ENCODE measurements at regions not wholly inside any gene's neighbourhood (a gene's known extent, or its start where the extent isn't known, plus 50 kb on each side); places are given as distances from the start of the nearest gene placed in this dataset.
"Not testable (repeated sequence)": the region's sequence is repeated elsewhere in the genome, so short reads cannot be mapped to it uniquely, and the experiment has no call there.

DNA sequence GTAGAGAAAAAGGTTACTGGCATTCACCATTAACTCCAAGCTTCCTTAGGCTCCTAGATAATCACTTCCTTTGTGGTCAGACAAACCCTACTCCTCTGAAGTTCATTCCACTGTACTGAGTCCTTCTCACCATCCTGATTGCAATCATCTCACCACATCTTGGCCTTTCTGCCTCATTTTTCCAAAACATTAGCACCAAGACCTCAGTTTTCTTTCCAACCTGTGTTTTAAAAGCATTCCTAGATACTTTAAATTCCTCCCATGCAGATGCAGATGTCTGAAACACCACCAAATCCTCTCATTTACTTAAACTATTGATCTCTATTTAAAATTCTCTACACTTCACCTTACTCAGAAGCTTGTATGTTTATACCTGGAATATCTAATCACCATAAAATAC is 961.3 kb upstream of the CTNND2 start:
- no peak for DNase-seq

DNA sequence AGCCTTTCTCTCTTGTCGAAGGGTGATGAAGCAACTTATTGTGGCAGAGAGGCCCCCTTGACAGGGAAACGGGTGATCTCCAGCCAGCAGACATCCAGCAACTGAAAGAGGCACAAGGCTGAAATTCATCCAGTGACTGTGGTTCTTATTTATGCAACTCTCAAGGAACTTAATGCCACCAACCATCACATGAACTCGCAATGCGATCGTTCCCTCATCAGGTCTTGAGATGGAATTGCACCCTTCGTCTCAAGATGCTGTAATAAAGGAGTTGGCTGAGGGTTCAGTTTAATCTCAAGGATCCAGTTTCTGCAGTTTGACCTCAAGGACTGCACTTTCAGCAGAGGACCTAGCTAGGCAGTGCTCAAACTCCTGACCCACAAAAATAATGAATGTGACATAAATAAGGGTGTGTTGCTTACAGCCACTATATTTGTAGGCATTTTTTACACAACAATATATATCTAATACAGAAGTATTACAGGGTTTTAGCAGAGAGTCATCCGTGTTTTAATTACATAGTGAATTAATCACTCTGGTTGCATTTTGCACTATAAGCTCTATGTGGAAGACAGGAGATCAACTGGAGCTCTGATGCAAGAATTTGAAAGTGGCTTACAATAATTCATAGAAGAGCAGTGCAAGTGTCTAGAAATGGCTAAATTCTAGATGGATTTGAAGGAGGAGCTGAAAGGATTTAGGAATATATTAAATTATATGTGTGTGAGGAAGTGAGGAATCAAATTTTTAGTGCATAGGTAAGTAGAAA is 957.8 kb upstream of the CTNND2 start:
- no peak for DNase-seq

- DNase-seq, result not testable (repeated sequence)
These were observed 951.9 kb upstream of the CTNND2 start for GRCh38 chr5:12856105-12856504.

DNA sequence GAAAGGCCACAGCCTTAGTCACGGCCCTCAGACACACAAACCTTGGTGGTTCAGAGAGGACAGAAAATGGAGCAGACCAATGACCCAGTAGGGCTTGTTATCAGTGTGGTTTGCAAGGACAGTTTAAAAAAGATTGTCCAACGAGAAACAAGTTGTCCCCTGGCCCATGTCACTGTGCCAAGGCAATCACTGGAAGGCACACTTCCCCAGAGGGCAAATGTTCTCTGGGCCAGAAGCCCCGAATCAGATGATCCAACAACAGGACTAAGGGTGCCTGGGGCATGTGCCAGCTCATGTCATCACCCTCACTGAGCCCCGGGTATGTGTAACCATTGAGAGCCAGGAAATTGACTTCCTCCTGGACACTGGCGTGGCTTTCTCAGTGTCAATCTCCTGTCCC is 950.1 kb upstream of the CTNND2 start:
- DNase-seq, result no peak

DNA sequence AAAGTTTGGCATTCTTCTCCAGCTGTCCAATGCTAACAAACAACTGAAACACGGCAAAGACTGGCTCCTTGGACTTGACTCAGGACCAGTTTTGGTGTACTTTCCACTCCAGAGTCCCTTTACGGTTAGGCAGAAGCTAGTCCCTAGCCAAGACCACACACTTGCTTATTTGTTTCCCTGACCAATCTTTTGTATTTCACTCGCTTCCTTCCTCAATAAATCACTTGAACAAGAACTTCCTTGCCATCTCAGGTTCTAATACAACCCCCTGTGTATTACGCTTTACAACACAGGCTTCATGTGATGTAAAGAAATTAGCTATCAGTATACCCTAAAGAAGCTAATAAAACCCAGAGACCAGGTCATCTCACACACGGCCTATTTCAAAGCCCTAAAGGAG is 947.5 kb upstream of the CTNND2 start:
- no peak for DNase-seq

DNA sequence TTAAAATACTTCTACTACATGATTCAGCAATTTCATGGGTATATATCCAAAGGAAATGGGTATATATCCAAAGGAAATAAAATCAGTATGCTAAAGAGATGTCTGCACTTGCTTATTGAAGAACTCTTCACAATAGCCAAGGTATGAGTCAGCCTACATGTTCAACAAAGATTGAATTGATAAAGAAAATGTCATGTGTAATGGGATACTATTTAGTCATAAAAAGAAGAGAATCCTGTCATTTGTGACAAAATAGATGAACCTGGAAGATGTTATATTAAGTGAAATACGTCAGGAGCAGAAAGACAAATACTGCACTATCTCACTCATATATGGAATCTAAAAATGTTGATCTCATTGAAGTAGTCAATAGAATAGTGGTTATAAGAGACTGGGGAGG is 944.5 kb upstream of the CTNND2 start:
- DNase-seq, result no peak

DNA sequence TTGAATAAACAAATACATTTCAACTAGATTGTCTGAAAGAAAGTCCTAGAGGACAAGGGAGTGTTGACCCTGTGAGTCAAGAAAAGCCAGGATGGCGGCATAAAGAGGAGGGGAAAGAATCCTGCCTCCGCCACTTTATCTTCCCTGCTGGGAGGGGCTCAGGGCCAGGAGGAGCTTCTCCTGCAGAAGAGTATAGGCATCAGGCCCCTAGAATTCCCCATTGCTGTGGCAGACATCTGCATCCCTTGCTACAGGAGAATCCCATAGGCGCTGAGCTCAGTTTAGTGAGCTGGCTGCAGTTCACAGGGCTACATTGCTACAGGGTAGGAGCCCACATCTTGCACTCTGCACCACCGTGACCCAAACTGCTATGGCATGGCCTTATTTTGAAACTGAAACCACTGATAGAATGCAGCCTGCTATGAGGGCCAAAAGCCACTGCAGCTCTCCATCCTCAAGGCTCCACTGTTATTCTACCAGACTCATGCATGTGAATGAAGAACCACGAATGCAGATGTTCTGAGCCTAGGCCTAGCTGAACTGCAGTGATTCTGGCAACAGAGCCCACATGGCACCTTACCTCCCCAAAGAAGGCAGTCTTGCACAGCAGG is 941.4 kb upstream of the CTNND2 start:
- no peak for DNase-seq

DNA sequence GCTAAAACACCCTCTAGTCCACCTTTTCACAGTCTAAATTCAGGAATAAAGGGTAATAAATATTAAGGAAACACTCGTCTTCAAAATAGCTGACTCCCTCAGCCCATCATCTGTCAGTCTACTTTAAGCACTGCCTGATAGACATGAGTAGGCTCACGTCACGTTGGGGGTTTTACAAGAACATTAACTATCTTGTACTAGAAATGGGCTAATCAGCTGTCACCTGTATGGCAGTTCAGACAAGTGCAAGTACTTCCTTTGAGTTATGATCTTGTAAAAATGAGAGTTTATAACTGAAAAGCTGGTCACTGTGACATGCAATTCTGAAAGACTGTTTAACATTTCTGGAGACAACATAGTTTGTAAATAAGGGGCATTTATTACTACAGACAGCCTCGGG is 936.7 kb upstream of the CTNND2 start:
- no peak for DNase-seq

DNA sequence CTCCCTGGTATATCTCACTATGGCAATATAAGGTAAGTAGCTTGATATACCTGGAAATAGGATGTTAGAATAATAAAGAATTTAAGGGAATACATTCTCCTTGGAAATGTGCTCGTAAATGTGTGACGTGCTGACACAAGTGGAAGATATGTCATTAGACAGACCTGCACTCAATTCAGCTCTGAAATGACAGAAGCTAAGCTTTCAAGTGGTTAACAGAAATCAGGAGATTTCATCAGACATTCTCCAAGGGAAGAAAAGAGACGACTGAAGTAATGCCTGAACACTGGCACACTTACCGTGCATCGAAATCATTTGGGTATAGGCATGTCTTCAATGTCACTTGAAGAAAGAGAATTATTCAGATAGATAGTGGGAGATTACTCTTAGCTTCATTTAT is 933.3 kb upstream of the CTNND2 start:
- no peak for DNase-seq

- no peak for DNase-seq
These were observed 920.9 kb upstream of the CTNND2 start for GRCh38 chr5:12825163-12825562.

- DNase-seq, result no peak
These were observed 901.0 kb upstream of the CTNND2 start for GRCh38 chr5:12805165-12805698.

DNA sequence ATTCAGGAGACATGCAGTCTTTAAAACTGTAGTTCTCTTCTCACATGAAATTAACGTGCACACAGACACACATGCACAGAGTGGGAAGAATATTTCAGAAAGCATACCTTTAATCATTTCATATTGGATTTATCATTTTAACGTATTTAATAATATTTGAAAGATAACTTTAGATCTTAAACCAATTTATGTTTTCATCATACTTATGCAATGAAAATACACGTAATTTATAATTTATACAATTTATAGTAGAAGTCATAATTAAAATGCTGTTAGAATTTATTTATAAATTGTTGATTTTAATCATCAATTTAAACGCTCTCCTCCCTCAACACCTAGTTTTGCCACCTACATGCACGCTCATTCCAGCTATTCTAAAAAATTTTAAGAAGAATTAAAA is 894.9 kb upstream of the CTNND2 start:
- no peak for DNase-seq

DNA sequence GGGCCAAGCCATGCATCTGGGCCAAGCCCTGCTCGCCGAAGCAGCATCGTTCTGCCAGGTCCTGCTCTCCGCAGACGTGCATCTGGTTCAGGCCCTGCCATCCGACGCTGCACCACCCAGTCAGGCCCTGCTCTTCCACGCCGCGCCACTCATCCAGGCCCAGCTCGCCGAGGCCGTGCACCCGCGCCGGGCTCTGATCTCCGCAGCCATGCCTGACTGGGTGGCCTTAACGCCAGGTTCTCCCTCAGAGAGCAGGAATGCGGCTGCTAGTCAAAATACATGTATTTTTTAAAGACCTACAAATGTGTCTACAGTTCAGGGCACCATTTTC is 891.1 kb upstream of the CTNND2 start:
- no peak for DNase-seq

- DNase-seq, result no peak
These were observed 890.5 kb upstream of the CTNND2 start for GRCh38 chr5:12794476-12795332.

GRCh38 chr5:12793373-12793772 is 889.1 kb upstream of the CTNND2 start:
- no peak for DNase-seq

GRCh38 chr5:12780536-12780935 is 876.3 kb upstream of the CTNND2 start:
- no peak for DNase-seq

GRCh38 chr5:12777342-12777741 is 873.1 kb upstream of the CTNND2 start:
- DNase-seq, result no peak

DNA sequence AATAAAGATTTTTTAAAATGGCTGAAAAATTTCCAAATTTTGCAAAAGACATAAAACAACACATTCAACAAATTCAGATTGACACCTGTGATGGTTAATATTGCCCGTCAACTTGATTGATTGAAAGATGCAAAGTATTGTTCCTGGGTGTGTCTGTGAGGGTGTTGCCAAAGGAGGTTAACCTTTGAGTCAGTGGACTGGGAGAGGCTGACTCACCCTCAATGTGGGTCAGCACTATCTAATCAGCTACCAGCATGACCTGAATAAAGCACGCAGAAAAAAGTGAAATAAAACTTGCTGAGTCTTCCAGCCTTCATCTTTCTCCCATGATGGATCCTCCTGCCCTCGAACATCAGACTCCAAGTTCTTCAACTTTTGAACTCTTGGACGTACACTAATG is 868.0 kb upstream of the CTNND2 start:
- DNase-seq, result no peak

DNA sequence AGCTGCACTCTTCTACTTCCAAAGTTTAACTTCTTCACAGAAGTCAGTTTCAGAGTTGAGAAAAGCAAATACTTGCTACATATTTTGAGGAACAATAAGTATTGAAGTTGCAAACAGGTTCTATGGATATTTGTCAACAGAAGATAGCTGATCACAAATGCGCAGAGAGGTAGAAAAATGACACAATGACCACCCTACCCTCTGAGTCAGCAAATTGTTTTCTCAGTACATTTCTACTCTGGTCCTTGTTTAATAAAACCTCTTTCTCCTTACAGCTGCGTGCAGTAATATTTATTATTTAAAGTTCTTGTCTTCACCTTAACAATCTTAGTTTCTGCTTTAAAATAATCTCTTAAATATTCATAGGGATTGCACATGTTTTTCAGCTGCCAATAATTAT is 855.1 kb upstream of the CTNND2 start:
- no peak for DNase-seq

DNA sequence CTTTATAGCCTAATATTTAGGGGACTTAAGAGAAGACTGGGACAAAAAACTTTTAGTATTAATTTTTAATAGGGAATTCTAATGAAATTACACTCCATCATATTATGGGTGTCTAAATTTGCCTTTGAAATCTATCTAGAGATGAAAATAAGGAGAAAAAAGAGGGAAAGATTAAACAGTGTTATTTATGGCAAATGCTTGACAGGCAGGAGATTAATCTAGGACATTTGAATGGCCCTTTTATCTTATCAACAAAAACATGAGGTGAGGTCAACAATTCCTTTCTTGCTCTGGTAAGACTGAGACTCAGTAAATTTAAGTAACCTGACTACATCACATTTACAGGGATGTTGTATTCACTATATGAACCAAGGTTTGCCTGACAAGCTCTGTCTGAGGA is 852.8 kb upstream of the CTNND2 start:
- DNase-seq, result no peak

DNA sequence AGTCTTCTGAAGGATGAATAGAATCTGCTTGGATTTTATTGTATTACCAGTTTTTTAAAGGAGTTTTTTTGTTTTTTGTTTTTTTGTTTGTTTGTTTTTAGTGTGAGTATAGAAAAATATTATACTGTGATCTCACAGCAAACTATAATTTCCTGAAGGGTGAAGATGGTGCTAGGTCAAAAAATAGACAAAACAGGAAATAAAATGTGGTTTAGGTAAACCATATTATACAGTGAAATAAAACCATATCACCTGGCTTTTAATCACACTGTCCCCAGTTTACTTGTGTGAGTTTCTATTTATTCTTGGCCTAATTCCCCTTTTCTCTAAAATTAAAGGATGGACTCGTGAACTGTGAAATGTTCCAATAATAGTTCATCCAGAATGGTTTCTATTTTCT is 841.3 kb upstream of the CTNND2 start:
- DNase-seq, result no peak

DNA sequence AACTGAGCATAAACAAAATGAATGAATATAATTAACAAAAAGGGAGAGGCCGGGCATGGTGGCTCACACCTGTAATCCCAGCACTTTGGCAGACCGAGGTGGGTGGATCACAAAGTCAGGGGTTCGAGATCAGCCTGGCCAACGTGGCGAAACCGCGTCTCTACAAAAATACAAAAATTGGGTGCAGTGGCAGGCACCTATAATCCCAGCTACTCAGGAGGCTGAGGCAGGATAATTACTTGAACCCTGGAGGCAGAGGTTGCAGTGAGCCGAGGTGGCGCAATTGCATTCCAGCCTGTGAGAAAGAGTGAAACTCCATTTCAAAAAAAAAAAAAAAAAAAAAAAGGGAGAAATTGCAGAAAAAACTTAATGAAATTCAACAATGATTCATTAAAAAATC is 839.3 kb upstream of the CTNND2 start:
- DNase-seq, result no peak

GRCh38 chr5:12730354-12730753 is 826.1 kb upstream of the CTNND2 start:
- DNase-seq, result no peak
